GM12872 (cell line): ENCODE measurements at regions not wholly inside any gene's neighbourhood (a gene's known extent, or its start where the extent isn't known, plus 50 kb on each side); places are given as distances from the start of the nearest gene placed in this dataset.

Source experiments
- TF ChIP-seq, protein P1 (sequence below): IDR thresholded peaks from 3 replicates; pipeline ENCODE4 v1.5.1; 2011; ENCODE audit warnings: low read depth, mild to moderate bottlenecking, low read length, moderate library complexity; ENCODE audit not compliant: insufficient read depth

DNA sequence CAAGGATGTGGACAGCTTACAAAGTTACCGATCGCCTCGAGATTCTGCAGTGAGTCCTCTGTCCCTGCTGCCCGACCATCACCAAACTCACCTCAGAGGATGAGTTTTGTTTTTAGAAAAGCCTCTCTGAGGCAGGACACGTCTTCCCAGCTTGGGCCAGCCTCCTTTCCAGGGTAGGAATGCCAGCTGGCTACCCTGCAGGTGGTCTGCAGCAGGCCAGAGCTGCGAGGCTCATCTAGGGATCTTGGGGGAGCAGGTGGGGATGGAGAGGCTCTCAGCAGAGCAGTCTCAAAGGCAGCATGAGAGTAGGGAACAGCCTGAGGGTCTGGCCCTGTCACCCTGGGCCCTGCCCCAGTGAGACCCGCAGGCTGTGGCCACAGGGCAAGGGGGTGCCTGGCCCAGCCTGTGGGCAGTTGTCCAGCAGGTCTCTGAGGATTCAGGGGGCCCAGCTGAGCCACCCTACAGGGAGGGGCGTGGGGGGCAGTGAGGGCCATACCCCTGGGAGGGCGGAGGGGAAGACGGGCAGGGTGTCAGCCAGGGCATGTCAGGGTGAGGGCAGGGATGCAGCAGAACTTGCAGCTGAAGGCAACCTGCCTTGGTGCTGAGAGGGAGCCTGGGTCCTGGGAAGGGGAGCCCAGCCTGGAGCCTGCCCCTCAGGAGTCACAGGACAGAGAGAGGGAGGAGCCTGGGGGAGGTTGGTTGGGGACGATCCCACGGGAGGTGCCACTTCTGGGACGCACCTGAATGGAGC, 57.3 kb upstream of the TPM4 start:
- TF ChIP-seq, protein P1, sequence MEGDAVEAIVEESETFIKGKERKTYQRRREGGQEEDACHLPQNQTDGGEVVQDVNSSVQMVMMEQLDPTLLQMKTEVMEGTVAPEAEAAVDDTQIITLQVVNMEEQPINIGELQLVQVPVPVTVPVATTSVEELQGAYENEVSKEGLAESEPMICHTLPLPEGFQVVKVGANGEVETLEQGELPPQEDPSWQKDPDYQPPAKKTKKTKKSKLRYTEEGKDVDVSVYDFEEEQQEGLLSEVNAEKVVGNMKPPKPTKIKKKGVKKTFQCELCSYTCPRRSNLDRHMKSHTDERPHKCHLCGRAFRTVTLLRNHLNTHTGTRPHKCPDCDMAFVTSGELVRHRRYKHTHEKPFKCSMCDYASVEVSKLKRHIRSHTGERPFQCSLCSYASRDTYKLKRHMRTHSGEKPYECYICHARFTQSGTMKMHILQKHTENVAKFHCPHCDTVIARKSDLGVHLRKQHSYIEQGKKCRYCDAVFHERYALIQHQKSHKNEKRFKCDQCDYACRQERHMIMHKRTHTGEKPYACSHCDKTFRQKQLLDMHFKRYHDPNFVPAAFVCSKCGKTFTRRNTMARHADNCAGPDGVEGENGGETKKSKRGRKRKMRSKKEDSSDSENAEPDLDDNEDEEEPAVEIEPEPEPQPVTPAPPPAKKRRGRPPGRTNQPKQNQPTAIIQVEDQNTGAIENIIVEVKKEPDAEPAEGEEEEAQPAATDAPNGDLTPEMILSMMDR: no peak

DNA sequence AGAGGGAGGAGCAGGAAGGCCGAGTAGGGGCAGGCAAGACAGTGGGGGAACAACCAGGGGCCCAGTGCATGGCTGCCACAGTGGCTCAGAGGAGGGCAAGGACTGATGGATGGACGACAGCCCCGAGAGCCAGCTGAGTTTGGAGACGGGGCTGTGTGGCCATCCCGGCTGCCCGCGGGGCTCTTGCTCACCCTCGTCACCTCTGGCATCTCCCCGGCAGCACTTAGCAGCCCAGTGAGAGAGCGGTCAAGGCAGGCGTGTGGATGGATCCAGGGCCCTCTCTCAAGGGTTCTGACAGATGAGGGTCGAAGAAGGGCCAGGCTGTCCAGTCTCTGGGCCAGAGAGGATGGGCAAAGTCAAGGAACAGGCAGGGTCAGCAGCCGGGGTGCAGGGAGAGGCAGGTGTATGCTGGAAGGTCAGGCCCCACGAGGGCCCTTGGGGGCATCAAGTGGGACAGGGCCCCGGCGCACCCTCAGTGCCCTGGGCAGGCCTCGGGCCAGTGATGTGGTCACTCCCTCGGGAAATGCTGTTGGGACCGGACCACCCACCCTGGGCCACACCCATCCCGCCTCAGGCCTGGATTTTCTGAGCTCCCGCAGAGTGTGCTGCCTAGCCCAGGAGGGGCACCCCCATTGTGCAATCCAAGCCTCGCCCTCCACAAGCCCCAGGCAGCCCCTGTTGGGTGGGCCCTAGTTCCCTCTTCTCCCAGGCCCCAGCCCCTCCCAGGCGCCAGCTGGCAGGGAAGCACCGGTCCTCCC, 56.4 kb upstream of the TPM4 start:
- TF ChIP-seq, protein P1: no peak

DNA sequence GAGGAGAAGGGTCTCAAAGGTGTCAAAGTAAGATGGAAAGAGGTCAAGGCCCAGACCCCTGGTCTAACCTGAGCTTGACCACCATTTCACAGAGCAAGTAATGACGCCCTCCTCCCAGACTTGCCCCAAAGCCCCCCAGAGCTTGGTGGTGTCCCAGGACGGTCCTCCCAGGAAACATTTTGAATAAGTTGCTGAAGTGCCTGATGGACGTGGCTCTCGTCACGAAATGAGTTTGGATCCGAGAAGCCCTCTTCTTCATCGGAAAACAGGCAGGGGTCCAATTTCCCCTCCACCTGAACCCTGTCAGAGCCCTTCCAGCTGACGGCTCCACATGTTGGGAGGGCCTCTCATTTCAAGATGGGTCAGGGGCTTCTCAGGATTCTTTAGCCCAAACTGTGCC, 54.5 kb upstream of the TPM4 start:
- TF ChIP-seq, protein P1: no peak

DNA sequence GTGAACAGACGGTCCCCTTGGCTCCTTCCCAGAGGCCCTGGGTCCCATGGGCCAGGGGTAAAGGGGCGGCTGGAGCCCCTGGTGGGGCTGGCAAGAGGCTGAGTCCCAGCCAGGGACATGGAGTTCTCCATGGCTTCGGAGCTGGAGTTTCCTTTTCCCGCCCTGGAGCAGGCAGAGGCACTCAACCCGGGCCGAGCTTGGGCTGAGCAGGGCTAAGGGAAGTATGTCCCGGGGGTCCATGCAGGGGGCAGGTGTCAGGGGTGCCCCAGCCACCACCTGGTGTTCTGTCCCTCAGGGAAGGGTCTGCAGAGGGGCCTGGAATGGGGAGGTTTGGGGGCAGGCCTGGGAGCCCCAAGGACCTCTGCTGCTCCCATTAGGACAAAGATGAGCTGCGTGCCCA, 54.0 kb upstream of the TPM4 start:
- TF ChIP-seq, protein P1: no peak

DNA sequence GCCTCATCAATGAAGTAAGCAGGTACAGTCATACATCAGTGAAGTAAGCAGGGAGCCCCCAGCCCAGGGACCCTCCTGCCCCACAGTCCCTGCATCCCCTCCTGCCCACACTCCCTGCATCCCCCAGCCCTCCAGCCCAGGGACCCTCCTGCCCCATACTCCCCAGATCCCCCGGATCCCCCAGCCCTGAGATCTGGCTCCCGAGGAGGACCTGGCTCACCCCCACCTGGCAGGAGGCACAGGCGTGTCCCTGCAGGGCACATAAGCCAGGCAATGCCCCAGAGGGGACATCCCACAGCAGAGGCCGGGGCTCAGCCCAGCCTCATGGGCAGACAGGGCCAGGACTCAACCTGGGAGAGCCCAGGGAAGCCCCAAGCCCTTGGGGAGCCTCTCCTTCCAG, 53.6 kb upstream of the TPM4 start:
- TF ChIP-seq, protein P1: no peak

DNA sequence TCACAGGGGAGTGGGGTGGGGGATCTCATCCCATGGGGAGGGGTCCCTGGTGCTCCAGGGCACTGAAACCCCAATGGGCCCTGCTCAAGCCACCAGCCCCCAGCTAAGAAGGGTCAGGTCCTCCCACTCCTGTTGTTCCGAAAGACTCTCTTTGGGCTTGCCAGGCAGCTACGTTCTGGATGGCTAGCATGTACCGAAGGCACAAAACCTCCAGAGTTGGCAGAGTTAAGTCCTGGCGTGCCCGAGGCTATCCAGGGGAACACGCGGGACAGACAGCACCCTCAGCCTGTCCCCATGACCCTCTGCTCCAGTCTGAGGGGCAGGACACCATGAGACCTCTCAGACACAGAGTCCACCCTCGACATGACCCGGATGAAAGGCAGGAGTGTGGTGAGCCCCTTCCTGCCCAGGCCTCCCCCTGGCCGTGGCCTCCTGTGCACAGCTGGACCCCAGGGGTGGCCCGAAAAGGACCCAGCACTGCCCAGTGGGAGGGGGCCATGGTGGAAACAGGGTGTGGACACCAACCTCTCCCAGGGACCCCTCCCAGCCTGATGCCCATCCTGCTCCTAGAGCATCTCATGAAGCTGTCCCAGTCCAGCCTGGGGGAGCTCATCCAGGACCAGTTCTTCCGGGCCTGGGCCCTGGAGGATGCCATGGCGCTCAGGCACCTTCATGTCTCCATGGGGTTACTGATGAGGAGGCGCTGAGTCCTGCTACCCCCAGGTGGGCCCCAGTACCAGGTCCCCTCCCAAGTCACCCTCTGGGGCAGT, 53.0 kb upstream of the TPM4 start:
- TF ChIP-seq, protein P1: no peak
